Vagina (tissue), 2 donors: ENCODE measurements at regions not wholly inside any gene's neighbourhood (a gene's known extent, or its start where the extent isn't known, plus 50 kb on each side); places are given as distances from the start of the nearest gene placed in this dataset.
A peak's percentile ranks its signal among the peaks of the same experiment; 100 is the strongest.

Source experiments
- DNase-seq, 2 donors: peaks; one replicate each; pipeline ENCODE4 v3.0.0-alpha.2; 2017; ENCODE audit errors: extremely low spot score in 2 of 2
- H3K27ac ChIP-seq: fragments of 200-600 bp; sonication (generic); one replicate; pipeline ENCODE4 v1.5.1; 2019
- H3K27me3 ChIP-seq: fragments of 200-600 bp; sonication (generic); one replicate; pipeline ENCODE4 v1.5.1; 2019
- H3K36me3 ChIP-seq, 2 donors: fragments of 200-600 bp; sonication (generic); one replicate each; pipeline ENCODE4 v1.5.1; 2017 to 2019
- H3K4me1 ChIP-seq: fragments of 200-600 bp; sonication (generic); one replicate; pipeline ENCODE4 v1.5.1; 2019
- H3K4me3 ChIP-seq, 2 donors: fragments of 200-600 bp; sonication (generic); 1 replicate in 1 of 2; 2 replicates in 1 of 2; pipeline ENCODE4 v1.5.1; 2016 to 2019
- H3K9me3 ChIP-seq: fragments of 200-600 bp; sonication (generic); one replicate; pipeline ENCODE4 v1.5.1; 2019
- POLR2A ChIP-seq, 2 donors: fragments of 450-650 bp; IDR thresholded peaks; one replicate each; pipeline ENCODE4 v1.6.1; 2017; ENCODE audit warnings: antibody characterized with exemption in 2 of 2, mild to moderate bottlenecking in 2 of 2, moderate library complexity in 2 of 2
- POLR2AphosphoS5 ChIP-seq, 2 donors: sonication (generic); formaldehyde crosslinking; IDR thresholded peaks; one replicate each; pipeline ENCODE4 v1.9.0; 2017; ENCODE audit warnings: antibody characterized with exemption in 2 of 2, mild to moderate bottlenecking in 2 of 2, low read depth in 1 of 2; ENCODE audit not compliant: insufficient read depth in 1 of 2
- intact Hi-C: fragments of 100-400 bp; cut with DNase I; formaldehyde crosslinking; loops from one replicate; pipeline ENCODE4 v1.15.1; 2023
- TF ChIP-seq, protein P1 (sequence below), 3 experiments: fragments of 450-650 bp in 2 of 3; fragments of 200-600 bp in 1 of 3; sonication (generic) in 1 of 3; IDR thresholded peaks; one replicate each; pipeline ENCODE4 v1.5.1; 2017 to 2019; ENCODE audit warnings: antibody characterized with exemption in 3 of 3, mild to moderate bottlenecking in 2 of 3, moderate library complexity in 2 of 3

DNA sequence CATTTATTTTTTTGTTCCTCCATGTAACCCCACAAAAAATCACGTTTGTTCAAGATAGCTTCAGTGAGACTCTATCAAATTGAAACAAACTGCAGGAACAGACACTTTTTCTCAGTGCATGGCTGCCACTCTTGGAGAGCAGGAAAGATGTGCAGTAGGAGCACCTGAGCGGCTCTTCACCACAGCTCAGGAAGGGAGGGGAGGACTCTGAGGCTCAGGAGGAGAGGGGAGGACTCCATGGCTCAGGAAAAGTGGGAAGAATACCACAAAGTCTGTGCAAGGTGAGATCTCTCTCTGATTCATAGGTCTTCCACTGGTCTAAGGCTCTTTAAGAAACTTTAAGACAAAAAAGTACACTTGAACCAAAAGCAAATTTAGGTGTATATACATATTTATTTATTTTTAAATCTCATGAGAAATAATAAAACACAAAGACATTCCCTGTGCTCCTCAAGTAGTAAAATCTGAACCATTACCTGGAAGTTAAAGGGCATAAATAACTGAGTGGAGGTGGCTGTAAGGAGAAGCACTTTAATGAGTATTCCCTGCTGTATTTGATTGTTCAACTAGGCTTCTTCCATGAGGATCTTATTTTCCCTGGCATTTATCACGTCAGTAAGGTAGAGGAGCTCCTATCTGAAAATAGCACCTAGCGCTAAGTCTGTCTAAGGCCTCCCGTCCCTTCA, 69.2 kb upstream of the CCN6 start:
- no peak for DNase-seq
- H3K27me3 ChIP-seq, result no peaks in the 10 kb centered on the region
- H3K4me1 ChIP-seq, result peaks cover 16% of the 10 kb centered on the region
- TF ChIP-seq POLR2A (IDR thresholded peaks at IDR 0.05), result no peak
- TF ChIP-seq POLR2AphosphoS5 (IDR thresholded peaks at IDR 0.05; ENCODE audit: insufficient read depth in 1 of 2, low read depth in 1 of 2), result no peak
- TF ChIP-seq, protein P1, sequence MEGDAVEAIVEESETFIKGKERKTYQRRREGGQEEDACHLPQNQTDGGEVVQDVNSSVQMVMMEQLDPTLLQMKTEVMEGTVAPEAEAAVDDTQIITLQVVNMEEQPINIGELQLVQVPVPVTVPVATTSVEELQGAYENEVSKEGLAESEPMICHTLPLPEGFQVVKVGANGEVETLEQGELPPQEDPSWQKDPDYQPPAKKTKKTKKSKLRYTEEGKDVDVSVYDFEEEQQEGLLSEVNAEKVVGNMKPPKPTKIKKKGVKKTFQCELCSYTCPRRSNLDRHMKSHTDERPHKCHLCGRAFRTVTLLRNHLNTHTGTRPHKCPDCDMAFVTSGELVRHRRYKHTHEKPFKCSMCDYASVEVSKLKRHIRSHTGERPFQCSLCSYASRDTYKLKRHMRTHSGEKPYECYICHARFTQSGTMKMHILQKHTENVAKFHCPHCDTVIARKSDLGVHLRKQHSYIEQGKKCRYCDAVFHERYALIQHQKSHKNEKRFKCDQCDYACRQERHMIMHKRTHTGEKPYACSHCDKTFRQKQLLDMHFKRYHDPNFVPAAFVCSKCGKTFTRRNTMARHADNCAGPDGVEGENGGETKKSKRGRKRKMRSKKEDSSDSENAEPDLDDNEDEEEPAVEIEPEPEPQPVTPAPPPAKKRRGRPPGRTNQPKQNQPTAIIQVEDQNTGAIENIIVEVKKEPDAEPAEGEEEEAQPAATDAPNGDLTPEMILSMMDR (IDR thresholded peaks at IDR 0.05), result no peak
- H3K36me3 ChIP-seq, result no peaks in the 10 kb centered on the region
- no peaks in the 10 kb centered on the region for H3K9me3 ChIP-seq
- H3K4me3 ChIP-seq, result no peak overlapping the region
- intact Hi-C loops, result no loop called here
- H3K27ac ChIP-seq, result no peak overlapping the region

- intact Hi-C loops, result no loop called here
- H3K27ac ChIP-seq, result no peak overlapping the region
- peak in 1 of 2 donors; percentile 86 for TF ChIP-seq POLR2AphosphoS5 (IDR thresholded peaks at IDR 0.05; ENCODE audit: insufficient read depth in 1 of 2, low read depth in 1 of 2)
- no peak for TF ChIP-seq POLR2A (IDR thresholded peaks at IDR 0.05)
Measured at GRCh38 chr6:111985202-111985731, 68.6 kb upstream of the CCN6 start.

DNA sequence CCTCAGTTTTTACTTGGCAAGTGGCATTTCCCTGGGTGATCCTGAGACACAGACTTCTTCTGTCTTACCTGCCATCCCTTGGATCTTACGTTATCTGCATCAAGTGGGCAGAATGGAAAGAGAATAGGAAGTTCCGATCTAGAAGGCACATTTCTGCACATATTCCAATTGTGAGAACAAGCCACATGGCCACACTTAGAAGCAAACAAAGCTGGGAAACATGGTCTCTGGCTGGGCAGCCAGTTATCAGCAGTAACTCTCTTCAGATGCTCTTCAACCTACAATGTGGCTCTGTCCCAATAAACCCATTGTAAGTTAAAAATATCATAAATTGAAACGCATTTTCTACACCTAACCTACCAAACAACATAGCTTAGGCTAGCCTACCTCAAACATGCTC, 67.3 kb upstream of the CCN6 start:
- no peak for DNase-seq
- Histone ChIP-seq H3K4me3 (no peak overlapping the region), H3K4me1 (peaks cover 7% of the 10 kb centered on the region), H3K36me3 (no peaks in the 10 kb centered on the region), H3K27ac (no peak overlapping the region), H3K27me3 (no peaks in the 10 kb centered on the region), H3K9me3 (no peaks in the 10 kb centered on the region)
- intact Hi-C loops, result no loop called here
- TF ChIP-seq POLR2AphosphoS5 (IDR thresholded peaks at IDR 0.05; ENCODE audit: insufficient read depth in 1 of 2, low read depth in 1 of 2) (no peak), POLR2A (IDR thresholded peaks at IDR 0.05) (no peak)
- TF ChIP-seq, protein P1 (IDR thresholded peaks at IDR 0.05), result no peak

More at GRCh38 chr6:111985202-111985731, 68.6 kb upstream of the CCN6 start:
- Histone ChIP-seq H3K27me3 (no peaks in the 10 kb centered on the region), H3K4me3 (no peak overlapping the region), H3K9me3 (no peaks in the 10 kb centered on the region), H3K36me3 (no peaks in the 10 kb centered on the region), H3K4me1 (peaks cover 16% of the 10 kb centered on the region)
- no peak for DNase-seq

DNA sequence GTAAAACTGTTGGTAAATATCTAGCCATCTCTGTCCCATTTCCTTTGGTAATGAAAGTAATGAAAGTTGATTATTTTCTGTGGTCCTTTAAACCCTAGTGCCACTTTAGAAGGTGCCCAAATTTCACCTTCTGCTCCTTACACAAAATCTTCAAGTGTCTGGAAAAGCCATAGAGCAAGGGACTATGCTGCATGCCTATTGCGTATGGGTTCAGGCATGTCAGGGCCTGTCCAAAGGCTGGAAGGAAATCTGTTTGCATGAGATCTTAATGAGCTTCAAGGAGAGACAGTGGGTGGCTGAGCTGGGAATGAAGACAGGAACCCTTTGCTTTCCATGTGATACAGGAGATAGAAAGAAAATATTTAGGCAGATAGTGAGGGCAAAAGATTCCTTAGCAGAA, 66.6 kb upstream of the CCN6 start:
- no peaks in the 10 kb centered on the region for H3K9me3 ChIP-seq
- intact Hi-C loops, result no loop called here
- TF ChIP-seq POLR2AphosphoS5 (IDR thresholded peaks at IDR 0.05; ENCODE audit: insufficient read depth in 1 of 2, low read depth in 1 of 2), result no peak
- no peak overlapping the region for H3K4me3 ChIP-seq
- no peaks in the 10 kb centered on the region for H3K36me3 ChIP-seq
- H3K4me1 ChIP-seq, result peaks cover 7% of the 10 kb centered on the region
- H3K27ac ChIP-seq, result no peak overlapping the region
- no peaks in the 10 kb centered on the region for H3K27me3 ChIP-seq
- DNase-seq, result no peak

DNA sequence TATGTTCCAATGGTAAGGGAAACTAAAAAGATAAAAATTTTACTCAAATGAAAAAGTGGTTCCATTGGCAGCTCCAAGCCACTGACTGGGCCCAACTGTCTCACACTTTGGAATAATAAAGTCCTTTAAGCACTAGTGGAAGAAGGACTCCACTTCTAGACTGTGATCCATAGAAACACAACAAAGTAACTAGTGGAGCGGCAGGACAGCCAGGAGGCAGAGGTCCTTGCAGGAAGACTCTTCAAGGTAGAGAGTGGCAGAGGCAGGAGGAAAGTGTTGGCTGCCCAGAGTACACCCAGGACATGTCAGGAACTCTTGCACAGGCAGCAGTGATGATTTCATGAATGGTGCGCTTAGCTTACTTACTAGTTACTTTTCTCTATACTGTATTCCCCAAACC, 65.0 kb upstream of the CCN6 start:
- Histone ChIP-seq H3K4me1 (peaks cover 7% of the 10 kb centered on the region), H3K4me3 (no peak overlapping the region), H3K27me3 (no peaks in the 10 kb centered on the region), H3K27ac (no peak overlapping the region), H3K9me3 (no peaks in the 10 kb centered on the region), H3K36me3 (no peaks in the 10 kb centered on the region)
- intact Hi-C loops, result no loop called here
- TF ChIP-seq, protein P1 (IDR thresholded peaks at IDR 0.05), result no peak
- no peak for TF ChIP-seq POLR2A (IDR thresholded peaks at IDR 0.05)
- no peak for TF ChIP-seq POLR2AphosphoS5 (IDR thresholded peaks at IDR 0.05; ENCODE audit: insufficient read depth in 1 of 2, low read depth in 1 of 2)
- peak in 1 of 2 donors; percentile 62 for DNase-seq

- intact Hi-C loops, result loop anchor here (10.0 kb wide), 1 partner anchor 115 kb away; the partner anchor contains the start of gene FYN
- H3K27ac ChIP-seq, result no peak overlapping the region
Measured at GRCh38 chr6:111989743-111990142, 64.2 kb upstream of the CCN6 start.

More at GRCh38 chr6:111989743-111990142, 64.2 kb upstream of the CCN6 start:
- H3K36me3 ChIP-seq, result no peaks in the 10 kb centered on the region
- no peaks in the 10 kb centered on the region for H3K27me3 ChIP-seq
- TF ChIP-seq POLR2AphosphoS5 (IDR thresholded peaks at IDR 0.05; ENCODE audit: insufficient read depth in 1 of 2, low read depth in 1 of 2) (no peak), POLR2A (IDR thresholded peaks at IDR 0.05) (no peak)
- TF ChIP-seq, protein P1 (IDR thresholded peaks at IDR 0.05), result no peak
- H3K4me1 ChIP-seq, result peaks cover 7% of the 10 kb centered on the region
- no peak for DNase-seq
- no peak overlapping the region for H3K4me3 ChIP-seq
- H3K9me3 ChIP-seq, result no peaks in the 10 kb centered on the region
